Endothelial cell of umbilical vein (primary cell): ENCODE measurements at regions not wholly inside any gene's neighbourhood (a gene's known extent, or its start where the extent isn't known, plus 50 kb on each side); places are given as distances from the start of the nearest gene placed in this dataset.

ENCODE experiments used
- BruUV-seq: library from RNA; stranded (reverse); fragments of 400-500 nt; replicated peaks from 2 replicates; lab custom pipeline; 2021; lab: Mats Ljungman, UMichigan
- CTCF ChIA-PET: fragments of 300-600, 350-600 bp; sonication (Branson Sonifier 250); formaldehyde crosslinking; loops from one replicate; lab custom pipeline; 2021; ENCODE audit warnings: antibody characterized with exemption, inconsistent platforms; lab: Charles Lee
- POLR2A ChIA-PET: fragments of 300-600, 350-600 bp; sonication (Branson Sonifier 250); formaldehyde crosslinking; loops from one replicate; lab custom pipeline; 2021; ENCODE audit warnings: antibody characterized with exemption, inconsistent platforms; lab: Charles Lee
- DNase-seq: peaks from one replicate; pipeline ENCODE4 v3.0.0-alpha.2; 2011; ENCODE audit warnings: low read depth, low spot score
- FAIRE-seq: peaks from 2 replicates; lab custom pipeline; 2011; peaks lifted over from hg19 to GRCh38; lab: Jason Lieb, UNC
- H2AFZ ChIP-seq: 2 replicates; pipeline ENCODE4 v1.6.0; 2012; ENCODE audit warnings: low read depth, low read length, control low read depth, inconsistent platforms
- H3K27ac ChIP-seq: 2 replicates; pipeline ENCODE4 v1.5.1; 2011; ENCODE audit warnings: low read depth, mild to moderate bottlenecking, control low read depth, low read length, moderate library complexity; ENCODE audit not compliant: insufficient read depth
- H3K27me3 ChIP-seq, 2 experiments: 2 replicates each; pipeline versions ENCODE4 v1.6.0 to v1.6.1; 2011; ENCODE audit warnings: low read length in 2 of 2, mixed read lengths in 1 of 2; ENCODE audit not compliant: control insufficient read depth in 2 of 2, insufficient read depth in 2 of 2
- H3K36me3 ChIP-seq, 2 experiments: 2 replicates in 1 of 2; 3 replicates in 1 of 2; pipeline ENCODE4 v1.5.1; 2011; ENCODE audit warnings: low read length in 2 of 2, mild to moderate bottlenecking in 1 of 2, moderate library complexity in 1 of 2; ENCODE audit not compliant: control insufficient read depth in 2 of 2, insufficient read depth in 2 of 2; ENCODE audit errors: extremely low read depth in 1 of 2
- H3K4me1 ChIP-seq: 3 replicates; pipeline ENCODE4 v1.5.1; 2011; ENCODE audit warnings: mild to moderate bottlenecking, low read length; ENCODE audit not compliant: control insufficient read depth, insufficient read depth; ENCODE audit errors: extremely low read depth
- H3K4me2 ChIP-seq: 2 replicates; pipeline ENCODE4 v1.6.1; 2011; ENCODE audit warnings: low read length, control low read depth, mixed read lengths; ENCODE audit not compliant: insufficient read depth
- H3K4me3 ChIP-seq, 3 experiments: fragments of 200-600 bp in 1 of 3; sonication (generic), shearing (Covaris generic) in 1 of 3; replicated peaks in 1 of 3; 2 replicates each; pipeline ENCODE4 v1.5.1; 2011 to 2016; ENCODE audit warnings: control low read depth in 3 of 3, low read length in 3 of 3, mild to moderate bottlenecking in 2 of 3, inconsistent platforms in 1 of 3, low read depth in 1 of 3, moderate library complexity in 1 of 3; ENCODE audit not compliant: insufficient read depth in 1 of 3
- H3K79me2 ChIP-seq: 2 replicates; pipeline ENCODE4 v1.6.0; 2012; ENCODE audit warnings: low read length, inconsistent platforms; ENCODE audit not compliant: control insufficient read depth, insufficient read depth
- H3K9ac ChIP-seq: replicated peaks from 2 replicates; pipeline ENCODE3; 2011; ENCODE audit warnings: low read length, control low read depth; ENCODE audit not compliant: insufficient read depth; ENCODE audit errors: extremely low read depth
- H3K9me1 ChIP-seq: replicated peaks from 3 replicates; pipeline ENCODE4 v1.6.0; 2011; ENCODE audit warnings: mild to moderate bottlenecking, low read length; ENCODE audit not compliant: control insufficient read depth, insufficient read depth; ENCODE audit errors: extremely low read depth
- H3K9me3 ChIP-seq: replicated peaks from 2 replicates; pipeline ENCODE4 v1.5.1; 2012; ENCODE audit warnings: low read length, inconsistent platforms; ENCODE audit not compliant: control insufficient read depth, insufficient read depth
- H4K20me1 ChIP-seq: replicated peaks from 2 replicates; pipeline ENCODE3; 2011; ENCODE audit warnings: mild to moderate bottlenecking, low read length; ENCODE audit not compliant: control insufficient read depth, insufficient read depth; ENCODE audit errors: extremely low read depth
- CTCF ChIP-seq, 2 donors: IDR thresholded peaks; 1 replicate in 1 of 2; 2 replicates in 1 of 2; pipeline ENCODE4 v1.5.1; 2011; ENCODE audit warnings: low read length in 2 of 2, mild to moderate bottlenecking in 2 of 2, moderate library complexity in 2 of 2, control low read depth in 1 of 2, inconsistent platforms in 1 of 2, low read depth in 1 of 2; ENCODE audit not compliant: insufficient read depth in 1 of 2; ENCODE audit errors: extremely low read depth in 1 of 2
- EZH2 ChIP-seq: IDR thresholded peaks from 2 replicates; pipeline ENCODE4 v1.6.1; 2012; ENCODE audit warnings: borderline replicate concordance, low read depth, mild to moderate bottlenecking, moderate library complexity, low read length, inconsistent platforms; ENCODE audit not compliant: severe bottlenecking
- FOS ChIP-seq: IDR thresholded peaks from 2 replicates; pipeline ENCODE4 v1.6.1; 2011; ENCODE audit warnings: mild to moderate bottlenecking, low read length, moderate library complexity, borderline replicate concordance; ENCODE audit not compliant: insufficient read depth
- GATA2 ChIP-seq: IDR thresholded peaks from 2 replicates; pipeline ENCODE4 v1.7.0; 2011; ENCODE audit warnings: low read depth, mild to moderate bottlenecking, moderate library complexity, mixed read lengths, low read length; ENCODE audit not compliant: insufficient read length, insufficient read depth
- JUN ChIP-seq: IDR thresholded peaks from 2 replicates; pipeline ENCODE4 v1.6.1; 2011; ENCODE audit warnings: borderline replicate concordance, low read depth; ENCODE audit not compliant: insufficient read length, insufficient read depth
- MAX ChIP-seq: IDR thresholded peaks from 2 replicates; pipeline ENCODE4 v1.6.1; 2011; ENCODE audit not compliant: insufficient read depth, insufficient read length
- MYC ChIP-seq: IDR thresholded peaks from one replicate; pipeline ENCODE4 v1.6.1; 2011; ENCODE audit warnings: mild to moderate bottlenecking, low read depth, low read length
- POLR2A ChIP-seq: IDR thresholded peaks from 2 replicates; pipeline ENCODE4 v1.6.1; 2012; ENCODE audit warnings: low read depth, mild to moderate bottlenecking, control low read depth, low read length
- POLR2AphosphoS5 ChIP-seq: IDR thresholded peaks from 2 replicates; pipeline ENCODE4 v1.6.1; 2012; ENCODE audit warnings: low read depth, mild to moderate bottlenecking, control low read depth, low read length, moderate library complexity; ENCODE audit not compliant: insufficient read depth
- dilution Hi-C: fragments of 300-500 bp; cut with MboI; formaldehyde crosslinking; loops from one replicate; pipeline ENCODE4 v1.15.0; 2019; ENCODE audit warnings: low sequenced_read_pairs; ENCODE audit not compliant: extremely low pct_ligation_motif_present
- intact Hi-C: fragments of 100-400 bp; cut with micrococcal nuclease; formaldehyde crosslinking; loops from one replicate; pipeline ENCODE4 v1.10.0; 2022

GRCh38 chr13:99133230-99133629, 67.4 kb upstream of the UBAC2 start:
- no peak for FAIRE-seq

More at GRCh38 chr13:99133230-99133629, 67.4 kb upstream of the UBAC2 start:
- no TSS peak for BruUV-seq
- Histone ChIP-seq H3K9me1 (no peaks in the 10 kb centered on the region), H3K79me2 (no peaks in the 10 kb centered on the region), H3K4me1 (no peaks in the 10 kb centered on the region), H3K36me3 (no peaks in the 10 kb centered on the region), H3K4me3 (no peak overlapping the region), H3K9me3 (no peaks in the 10 kb centered on the region), H3K27ac (no peak overlapping the region), H4K20me1 (no peaks in the 10 kb centered on the region), H3K4me2 (no peak overlapping the region), H3K27me3 (peaks cover 8 to 9% of the 10 kb centered on the region in 2 experiments), H2AFZ (no peak overlapping the region), H3K9ac (no peak overlapping the region)
- TF ChIP-seq POLR2AphosphoS5: no peak
- no peak for TF ChIP-seq JUN
- TF ChIP-seq EZH2: no peak
- TF ChIP-seq FOS: no peak
- TF ChIP-seq POLR2A: no peak
- TF ChIP-seq GATA2: no peak
- no peak for TF ChIP-seq MYC
- no peak for TF ChIP-seq CTCF (IDR thresholded peaks at IDR 0.05; ENCODE audit: extremely low read depth in 1 of 2, insufficient read depth in 1 of 2, low read depth in 1 of 2, low read length in 2 of 2)
- TF ChIP-seq MAX: no peak
- dilution Hi-C loops (no loop called here), intact Hi-C loops (no loop called here)
- CTCF ChIA-PET: interaction anchor here (0.8 to 1.5 kb wide), 4 partner anchors 8 to 136 kb away, joined by 3 to 5 read pairs (median 3); no protein-coding TSS in a partner anchor
- DNase-seq: no peak
- POLR2A ChIA-PET: no interaction called here
